Keratinocyte (primary cell): ENCODE measurements at regions not wholly inside any gene's neighbourhood (a gene's known extent, or its start where the extent isn't known, plus 50 kb on each side); places are given as distances from the start of the nearest gene placed in this dataset.

Source experiments
- EZH2 ChIP-seq: IDR thresholded peaks from one replicate; pipeline ENCODE4 v1.6.1; 2012; ENCODE audit warnings: inconsistent platforms, mild to moderate bottlenecking, low read length, moderate library complexity
- TF ChIP-seq, protein P1 (sequence below), 3 experiments: IDR thresholded peaks in 1 of 3; conservative IDR thresholded peaks in 1 of 3; optimal IDR thresholded peaks in 1 of 3; 2 replicates in 2 of 3; 3 replicates in 1 of 3; pipeline versions ENCODE3 to v1.5.1; 2011; ENCODE audit warnings: low read length in 3 of 3, mild to moderate bottlenecking in 3 of 3, moderate library complexity in 2 of 3, control low read depth in 1 of 3, inconsistent platforms in 1 of 3; ENCODE audit not compliant: insufficient read depth in 2 of 3; ENCODE audit errors: extremely low read depth in 1 of 3

DNA sequence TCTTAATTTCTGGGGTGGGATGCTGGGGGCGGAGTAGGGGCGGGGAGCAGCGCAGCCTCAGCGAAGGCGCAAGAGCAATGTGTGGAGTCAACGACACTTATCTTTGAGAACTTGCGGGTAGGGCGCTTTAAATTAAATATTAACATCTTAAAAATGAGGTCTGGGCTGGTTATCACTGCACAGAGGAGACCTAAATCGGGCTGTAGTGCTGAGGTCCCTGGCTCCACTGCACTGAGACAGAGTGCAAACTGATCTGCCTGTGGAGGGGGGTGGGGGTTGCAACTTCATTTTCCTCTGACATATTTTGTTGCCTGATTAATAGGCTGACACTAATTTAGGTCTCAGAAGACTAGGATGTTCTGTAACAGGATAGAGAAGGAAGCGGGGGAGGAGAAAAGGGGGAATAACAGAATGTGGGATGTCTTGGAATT is 253.0 kb upstream of the FANCL start:
- TF ChIP-seq, protein P1, sequence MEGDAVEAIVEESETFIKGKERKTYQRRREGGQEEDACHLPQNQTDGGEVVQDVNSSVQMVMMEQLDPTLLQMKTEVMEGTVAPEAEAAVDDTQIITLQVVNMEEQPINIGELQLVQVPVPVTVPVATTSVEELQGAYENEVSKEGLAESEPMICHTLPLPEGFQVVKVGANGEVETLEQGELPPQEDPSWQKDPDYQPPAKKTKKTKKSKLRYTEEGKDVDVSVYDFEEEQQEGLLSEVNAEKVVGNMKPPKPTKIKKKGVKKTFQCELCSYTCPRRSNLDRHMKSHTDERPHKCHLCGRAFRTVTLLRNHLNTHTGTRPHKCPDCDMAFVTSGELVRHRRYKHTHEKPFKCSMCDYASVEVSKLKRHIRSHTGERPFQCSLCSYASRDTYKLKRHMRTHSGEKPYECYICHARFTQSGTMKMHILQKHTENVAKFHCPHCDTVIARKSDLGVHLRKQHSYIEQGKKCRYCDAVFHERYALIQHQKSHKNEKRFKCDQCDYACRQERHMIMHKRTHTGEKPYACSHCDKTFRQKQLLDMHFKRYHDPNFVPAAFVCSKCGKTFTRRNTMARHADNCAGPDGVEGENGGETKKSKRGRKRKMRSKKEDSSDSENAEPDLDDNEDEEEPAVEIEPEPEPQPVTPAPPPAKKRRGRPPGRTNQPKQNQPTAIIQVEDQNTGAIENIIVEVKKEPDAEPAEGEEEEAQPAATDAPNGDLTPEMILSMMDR (optimal IDR thresholded peaks at IDR 0.05 in 1 of 3, IDR thresholded peaks at IDR 0.05 in 1 of 3, conservative IDR thresholded peaks at IDR 0.05 in 1 of 3; ENCODE audit: extremely low read depth in 1 of 3, insufficient read depth in 2 of 3, low read length in 3 of 3): no peak
- TF ChIP-seq EZH2: no peak
